Muscle of arm (tissue), 1 donor: ENCODE measurements at regions not wholly inside any gene's neighbourhood (a gene's known extent, or its start where the extent isn't known, plus 50 kb on each side); places are given as distances from the start of the nearest gene placed in this dataset.
A peak's percentile ranks its signal among the peaks of the same experiment; 100 is the strongest.
"Not testable (repeated sequence)": the region's sequence is repeated elsewhere in the genome, so short reads cannot be mapped to it uniquely, and the experiment has no call there.

Experiments
- DNase-seq: peaks from one replicate; pipeline ENCODE4 v3.0.0-alpha.2; 2013

- DNase-seq, result no peak
Measured at GRCh38 chr4:107468812-107469211, 251.2 kb downstream of the PAPSS1 start.

GRCh38 chr4:107468156-107468555 is 251.9 kb downstream of the PAPSS1 start:
- no peak for DNase-seq

GRCh38 chr4:107467461-107467860 is 252.6 kb downstream of the PAPSS1 start:
- DNase-seq, result no peak

GRCh38 chr4:107458194-107458593 is 261.8 kb downstream of the PAPSS1 start:
- DNase-seq, result no peak

DNA sequence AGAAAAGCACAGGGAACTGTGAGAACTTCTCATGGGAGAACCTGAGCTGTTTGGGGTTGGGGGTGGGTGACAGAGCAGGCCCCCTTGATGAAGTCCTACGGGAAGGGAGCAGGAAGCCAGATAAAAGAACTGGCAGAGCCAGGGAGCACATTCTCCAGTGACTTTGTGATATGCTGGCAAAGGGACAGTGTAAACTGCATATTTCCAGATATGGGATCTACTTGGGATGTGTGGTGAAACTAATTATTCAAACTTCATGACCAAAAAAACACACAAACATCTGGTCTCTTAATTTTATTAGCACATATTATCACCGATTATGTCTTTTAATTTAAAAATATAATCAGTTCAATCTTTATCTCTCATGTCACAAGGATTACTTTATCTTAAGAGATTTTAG is 266.0 kb downstream of the PAPSS1 start:
- no peak for DNase-seq

- DNase-seq, result peak; percentile 8
Measured at GRCh38 chr4:107452717-107453630, 267.1 kb downstream of the PAPSS1 start.

GRCh38 chr4:107449611-107450369 is 270.2 kb downstream of the PAPSS1 start:
- peak; percentile 35 for DNase-seq

DNA sequence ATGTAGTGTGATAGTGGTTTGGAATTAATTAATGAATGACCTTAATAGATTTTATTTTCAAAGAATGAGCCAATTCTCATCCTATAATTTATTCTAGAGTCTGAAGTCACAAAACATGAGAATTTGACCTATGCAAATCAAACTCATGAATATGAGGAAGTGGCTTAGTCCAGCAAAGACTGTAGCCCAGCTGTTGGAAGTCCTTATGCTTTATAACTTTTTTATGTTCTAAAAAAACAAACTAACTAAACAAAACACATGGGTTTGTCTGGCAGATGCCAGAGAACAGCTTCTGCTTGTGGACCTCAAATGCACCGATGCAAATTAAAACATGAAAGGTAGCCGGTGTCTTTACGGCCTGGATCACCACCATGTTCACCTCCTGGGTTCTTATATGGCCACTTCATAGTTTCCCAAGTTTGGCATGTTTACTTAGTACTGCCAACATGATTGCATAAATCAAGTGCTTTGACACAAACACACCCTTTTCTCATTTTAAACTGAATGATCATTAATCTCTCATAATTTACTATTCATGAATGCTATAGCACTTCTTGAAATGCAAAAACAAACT is 277.4 kb downstream of the PAPSS1 start:
- DNase-seq, result no peak

- no peak for DNase-seq
Measured at GRCh38 chr4:107439401-107439800, 280.6 kb downstream of the PAPSS1 start.

DNA sequence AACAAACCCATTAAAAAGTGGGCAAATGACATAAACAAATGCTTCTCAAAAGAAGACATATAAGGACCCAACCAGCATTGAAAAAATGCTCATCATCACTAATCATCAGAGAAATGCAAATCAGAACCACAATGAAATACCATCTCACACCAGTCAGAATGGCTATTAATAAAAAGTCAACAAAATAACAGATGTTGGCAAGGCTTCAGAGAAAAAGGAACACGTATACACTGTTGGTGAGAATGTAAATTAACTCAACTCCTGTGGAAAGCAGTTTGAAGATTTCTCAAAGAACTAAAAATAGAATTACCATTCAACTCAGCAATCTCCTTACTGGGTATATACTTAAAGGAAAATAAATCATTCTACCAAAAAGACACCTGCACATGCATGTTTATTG is 283.6 kb downstream of the PAPSS1 start:
- DNase-seq, result not testable (repeated sequence)

GRCh38 chr4:107432451-107432850 is 287.6 kb downstream of the PAPSS1 start:
- no peak for DNase-seq

DNA sequence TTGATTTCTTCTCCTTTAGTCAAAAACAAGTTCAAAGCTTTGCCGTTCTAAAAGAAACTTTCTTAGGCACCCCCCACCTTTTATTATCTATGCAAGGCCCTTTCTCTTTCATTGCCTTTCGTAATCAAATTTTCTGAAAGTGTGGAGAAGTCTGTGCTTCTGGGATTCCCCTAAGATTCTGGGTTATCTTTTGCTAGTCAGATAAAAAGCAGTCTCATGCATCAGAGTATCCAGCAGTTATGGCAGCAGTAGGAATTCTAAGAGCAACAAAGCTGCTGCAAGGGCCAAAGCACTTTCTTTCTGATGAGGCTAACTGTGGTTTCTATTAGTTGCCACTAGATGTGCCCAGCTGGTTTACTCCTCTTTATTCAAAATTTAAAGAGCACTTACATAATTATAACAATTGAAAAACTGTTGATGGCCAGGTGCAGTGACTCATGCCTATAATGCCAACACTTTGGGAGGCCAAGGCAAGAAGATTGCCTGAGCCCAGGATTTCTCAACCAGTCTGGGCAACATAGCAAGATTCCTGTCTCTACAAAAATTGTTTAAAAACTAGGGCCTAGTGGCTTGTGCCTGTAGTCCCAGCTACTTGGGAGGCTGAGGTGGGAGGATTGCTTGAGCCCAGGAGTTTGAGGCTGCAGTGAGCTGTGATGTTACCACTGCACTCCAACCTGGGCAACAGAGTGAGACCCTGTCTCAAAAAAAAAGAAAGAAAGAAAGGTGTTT is 296.2 kb downstream of the PAPSS1 start:
- no peak for DNase-seq

- not testable (repeated sequence) for DNase-seq
Measured at GRCh38 chr4:107419536-107419935, 300.5 kb downstream of the PAPSS1 start.

DNA sequence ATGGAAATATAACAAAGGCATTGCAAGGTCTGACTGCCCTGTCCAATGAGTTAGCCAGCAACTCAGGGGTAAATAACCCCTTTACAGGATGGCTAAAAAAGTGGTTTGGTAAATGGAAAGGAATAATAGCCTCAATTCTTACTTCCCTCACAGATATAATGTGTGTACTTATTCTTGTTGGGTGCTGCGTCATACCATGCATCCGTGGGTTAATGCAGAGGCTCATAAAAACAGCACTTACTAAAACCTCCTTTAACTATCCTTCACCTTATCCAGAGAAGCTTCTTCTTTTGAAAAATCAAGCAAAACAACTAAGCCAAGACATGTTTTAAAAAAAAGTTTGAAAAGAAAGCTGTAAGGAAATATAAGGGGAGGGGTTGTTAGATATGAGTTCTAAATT is 301.0 kb downstream of the PAPSS1 start:
- no peak for DNase-seq

DNA sequence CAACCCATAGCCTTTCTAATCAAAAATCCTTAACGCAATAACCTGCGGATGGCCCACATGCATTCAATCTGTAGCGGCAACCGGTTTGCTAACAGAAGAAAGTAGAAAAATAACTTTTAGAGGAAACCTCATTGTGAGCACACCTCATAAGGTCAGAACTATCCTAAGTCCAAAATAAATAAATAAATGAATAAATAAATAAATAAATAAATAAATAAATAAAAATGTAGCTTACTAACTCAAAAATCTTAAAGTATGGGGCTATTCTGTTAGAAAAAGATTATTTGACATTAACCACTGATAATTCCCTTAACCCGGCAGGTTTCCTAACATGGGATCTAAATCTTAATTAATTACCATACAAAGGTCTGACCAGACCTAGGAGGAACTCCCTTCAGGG is 304.5 kb downstream of the PAPSS1 start:
- not testable (repeated sequence) for DNase-seq

DNA sequence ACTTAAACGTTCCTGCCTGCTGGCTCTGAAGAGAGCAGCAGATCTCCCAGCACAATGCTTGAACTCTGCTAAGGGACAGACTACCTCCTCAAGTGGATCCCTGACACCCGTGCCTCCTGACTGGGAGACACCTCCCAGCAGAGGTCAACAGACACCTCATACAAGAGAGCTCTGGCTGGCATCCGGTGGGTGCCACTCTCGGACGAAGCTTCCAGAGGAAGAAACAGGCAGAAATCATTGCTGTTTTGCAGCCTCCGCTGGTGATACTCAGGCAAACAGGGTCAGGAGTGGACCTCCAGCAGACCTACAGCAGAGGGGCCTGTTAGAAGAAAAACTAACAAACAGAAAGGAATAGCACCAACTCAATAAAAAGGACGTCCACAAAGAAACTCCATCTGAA is 310.2 kb downstream of the PAPSS1 start:
- DNase-seq, result not testable (repeated sequence)

- DNase-seq, result no peak
Measured at GRCh38 chr4:107408968-107409367, 311.1 kb downstream of the PAPSS1 start.

- peak; percentile 53 for DNase-seq
Measured at GRCh38 chr4:107404591-107405300, 315.3 kb downstream of the PAPSS1 start.

DNA sequence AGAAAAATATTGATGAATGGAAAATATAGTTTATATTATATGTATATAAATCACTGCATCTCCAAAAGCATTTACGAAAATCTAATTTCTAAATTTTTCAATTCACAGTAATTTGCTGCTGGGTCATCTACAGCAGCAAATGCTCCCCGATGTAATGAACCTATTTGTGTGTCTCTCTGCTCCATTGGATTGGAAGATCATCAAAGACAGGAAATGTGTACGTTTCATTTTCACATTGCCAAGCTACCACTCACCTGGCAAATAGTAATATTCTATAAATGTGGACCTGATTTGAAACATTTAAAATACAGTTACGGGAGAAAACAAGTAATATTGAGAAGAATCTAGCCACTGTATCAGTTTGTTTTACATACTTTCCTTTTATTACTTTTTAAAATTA is 317.7 kb downstream of the PAPSS1 start:
- DNase-seq, result no peak

DNA sequence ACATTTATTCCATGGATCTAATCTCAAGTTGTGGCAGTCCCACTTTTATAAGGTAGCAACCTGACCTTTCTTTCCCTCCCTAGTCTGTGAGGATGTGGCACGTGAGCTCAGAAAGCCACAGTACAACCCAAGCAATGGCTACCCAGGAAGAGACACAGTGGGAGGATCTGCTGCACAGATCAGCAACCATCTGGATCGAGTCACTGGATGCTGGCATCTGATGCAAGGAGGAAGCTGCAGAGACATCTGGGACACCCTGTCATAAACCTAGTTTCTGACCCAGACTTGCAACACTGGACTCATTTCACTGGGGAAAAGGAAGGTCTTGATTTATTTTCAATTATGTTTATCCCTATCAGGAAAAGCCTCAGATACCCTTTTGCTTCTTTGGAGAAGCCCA is 327.1 kb downstream of the PAPSS1 start:
- no peak for DNase-seq

DNA sequence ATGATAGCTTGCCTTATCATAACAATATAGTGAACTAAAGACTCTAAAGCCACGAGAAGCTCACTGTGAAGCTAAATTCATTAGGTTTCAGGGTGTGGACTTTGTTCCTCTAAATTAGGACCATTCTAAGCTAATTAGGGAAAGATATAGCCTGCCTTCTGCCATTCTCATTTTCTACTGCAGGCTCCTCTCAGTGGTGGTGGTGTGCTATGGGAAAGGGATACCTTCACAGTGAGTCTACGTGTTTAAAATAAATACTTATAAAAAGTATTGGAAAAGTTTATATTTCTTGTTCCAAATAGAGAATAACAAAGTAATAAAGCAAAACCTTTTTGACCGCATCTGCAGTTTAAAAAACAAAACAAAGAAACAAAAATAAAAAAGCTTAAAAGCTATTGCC is 327.7 kb downstream of the PAPSS1 start:
- no peak for DNase-seq
